ENCODE measurements at regions not wholly inside any gene's neighbourhood (a gene's known extent, or its start where the extent isn't known, plus 50 kb on each side); places are given as distances from the start of the nearest gene placed in this dataset.

DNA sequence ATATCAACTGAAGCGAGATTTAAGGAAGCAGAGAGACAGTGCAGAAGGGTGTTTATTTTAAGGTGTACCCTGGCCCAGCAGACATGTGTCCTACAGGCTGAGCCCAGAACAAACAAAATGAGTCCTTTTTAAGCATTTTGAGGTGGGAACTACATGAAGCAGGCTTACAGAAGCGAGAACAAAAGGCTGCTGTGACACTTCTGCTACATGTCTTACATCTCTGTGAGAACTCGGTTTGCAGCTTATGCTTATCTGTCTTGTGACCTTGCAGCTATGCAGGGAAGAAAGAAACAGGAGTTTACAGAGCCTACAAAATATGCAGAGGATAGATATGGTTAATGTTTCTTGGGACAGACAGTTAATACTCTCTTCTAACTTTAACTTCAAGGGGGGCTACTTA is 295.9 kb downstream of the CEMIP2 start:
- TF ChIP-seq CTCF (IDR thresholded peaks at IDR 0.05; ENCODE audit: low read depth, low read length): no peak
- no peak for TF ChIP-seq EZH2phosphoT487 (IDR thresholded peaks at IDR 0.05; ENCODE audit: low read depth)

Measured in OCI-LY3 (cell line).